HAP-1 (cell line): ENCODE measurements at regions not wholly inside any gene's neighbourhood (a gene's known extent, or its start where the extent isn't known, plus 50 kb on each side); places are given as distances from the start of the nearest gene placed in this dataset.
A peak's percentile ranks its signal among the peaks of the same experiment; 100 is the strongest.
"Not testable (repeated sequence)": the region's sequence is repeated elsewhere in the genome, so short reads cannot be mapped to it uniquely, and the experiment has no call there.

Experiments used
- DNase-seq, 2 experiments: peaks; one replicate each; pipeline ENCODE4 v3.0.0-alpha.2; 2016 to 2020; ENCODE audit warnings: low spot score in 2 of 2
- H3K27me3 ChIP-seq: fragments of 250-450 bp; sonication (Bioruptor Pico); 2 replicates; pipeline ENCODE4 v1.5.1; 2020; ENCODE audit warnings: low read depth, mild to moderate bottlenecking, moderate library complexity
- H3K36me3 ChIP-seq: fragments of 250-450 bp; sonication (Bioruptor Pico); replicated peaks from 2 replicates; pipeline ENCODE4 v1.5.1; 2020; ENCODE audit warnings: mild to moderate bottlenecking
- H3K4me1 ChIP-seq: fragments of 250-450 bp; sonication (Bioruptor Pico); 2 replicates; pipeline ENCODE4 v1.5.1; 2020; ENCODE audit warnings: mild to moderate bottlenecking
- H3K4me3 ChIP-seq: fragments of 250-450 bp; sonication (Bioruptor Pico); 2 replicates; pipeline ENCODE4 v1.5.1; 2020; ENCODE audit warnings: mild to moderate bottlenecking, moderate library complexity
- H3K9me3 ChIP-seq: fragments of 250-450 bp; sonication (Bioruptor Pico); 2 replicates; pipeline ENCODE4 v1.5.1; 2020; ENCODE audit warnings: mild to moderate bottlenecking, moderate library complexity
- in situ Hi-C: fragments of 300-500 bp; cut with MboI; formaldehyde crosslinking; loops from 3 replicates; pipeline ENCODE4 v1.14.3; 2020; ENCODE audit warnings: low sequenced_read_pairs, inconsistent platforms, mixed read lengths

- H3K4me3 ChIP-seq: no peak overlapping the region
- H3K4me1 ChIP-seq: no peaks in the 10 kb centered on the region
- H3K36me3 ChIP-seq: no peaks in the 10 kb centered on the region
- DNase-seq: no peak
- H3K9me3 ChIP-seq: no peaks in the 10 kb centered on the region
- in situ Hi-C loops: no loop called here
- no peaks in the 10 kb centered on the region for H3K27me3 ChIP-seq
Observed at GRCh38 chr10:108601851-108602250, 1321.5 kb downstream of the XPNPEP1 start.

- H3K4me3 ChIP-seq, H3K9me3 ChIP-seq, H3K36me3 ChIP-seq, in situ Hi-C loops, H3K4me1 ChIP-seq, H3K27me3 ChIP-seq, DNase-seq: not testable (repeated sequence)
Observed at GRCh38 chr10:108600511-108600910, 1322.8 kb downstream of the XPNPEP1 start.

GRCh38 chr10:108599317-108599716, 1324.0 kb downstream of the XPNPEP1 start:
- in situ Hi-C loops, H3K27me3 ChIP-seq, H3K9me3 ChIP-seq, DNase-seq, H3K4me1 ChIP-seq, H3K36me3 ChIP-seq, H3K4me3 ChIP-seq: not testable (repeated sequence)

GRCh38 chr10:108598831-108599230, 1324.5 kb downstream of the XPNPEP1 start:
- no peak for DNase-seq
- Histone ChIP-seq H3K4me1 (no peaks in the 10 kb centered on the region), H3K27me3 (no peaks in the 10 kb centered on the region), H3K9me3 (no peaks in the 10 kb centered on the region), H3K4me3 (no peak overlapping the region), H3K36me3 (no peaks in the 10 kb centered on the region)
- in situ Hi-C loops: no loop called here

- Histone ChIP-seq H3K4me1 (no peaks in the 10 kb centered on the region), H3K27me3 (no peaks in the 10 kb centered on the region), H3K4me3 (no peak overlapping the region), H3K9me3 (no peaks in the 10 kb centered on the region), H3K36me3 (no peaks in the 10 kb centered on the region)
- DNase-seq: peak in 1 of 2 experiments; percentile 6
- in situ Hi-C loops: no loop called here
Observed at GRCh38 chr10:108598320-108598695, 1325.0 kb downstream of the XPNPEP1 start.

- DNase-seq: no peak
- in situ Hi-C loops: no loop called here
Observed at GRCh38 chr10:108597657-108598319, 1325.5 kb downstream of the XPNPEP1 start.

GRCh38 chr10:108597031-108597430, 1326.3 kb downstream of the XPNPEP1 start:
- Histone ChIP-seq H3K36me3 (no peaks in the 10 kb centered on the region), H3K9me3 (no peaks in the 10 kb centered on the region), H3K27me3 (no peaks in the 10 kb centered on the region), H3K4me1 (no peaks in the 10 kb centered on the region), H3K4me3 (no peak overlapping the region)
- in situ Hi-C loops: no loop called here
- DNase-seq: no peak

More at GRCh38 chr10:108597657-108598319, 1325.5 kb downstream of the XPNPEP1 start:
- Histone ChIP-seq H3K9me3 (no peaks in the 10 kb centered on the region), H3K4me3 (no peak overlapping the region), H3K4me1 (no peaks in the 10 kb centered on the region), H3K27me3 (no peaks in the 10 kb centered on the region), H3K36me3 (no peaks in the 10 kb centered on the region)

- no peaks in the 10 kb centered on the region for H3K27me3 ChIP-seq
- no peak overlapping the region for H3K4me3 ChIP-seq
- in situ Hi-C loops: no loop called here
- no peaks in the 10 kb centered on the region; the same call in 1 of the 2 replicates for H3K36me3 ChIP-seq
- H3K4me1 ChIP-seq: no peaks in the 10 kb centered on the region
- H3K9me3 ChIP-seq: no peaks in the 10 kb centered on the region
- DNase-seq: no peak
Observed at GRCh38 chr10:108592956-108593355, 1330.4 kb downstream of the XPNPEP1 start.

- in situ Hi-C loops: no loop called here
- Histone ChIP-seq H3K9me3 (no peaks in the 10 kb centered on the region), H3K4me3 (no peak overlapping the region), H3K27me3 (no peaks in the 10 kb centered on the region), H3K36me3 (no peaks in the 10 kb centered on the region; the same call in 1 of the 2 replicates), H3K4me1 (no peaks in the 10 kb centered on the region)
- no peak for DNase-seq
Observed at GRCh38 chr10:108591417-108591816, 1331.9 kb downstream of the XPNPEP1 start.

GRCh38 chr10:108586424-108586823, 1336.9 kb downstream of the XPNPEP1 start:
- no peaks in the 10 kb centered on the region for H3K4me1 ChIP-seq
- no peaks in the 10 kb centered on the region for H3K9me3 ChIP-seq
- H3K4me3 ChIP-seq: no peak overlapping the region
- no peaks in the 10 kb centered on the region for H3K27me3 ChIP-seq
- no peaks in the 10 kb centered on the region; the same call in 1 of the 2 replicates for H3K36me3 ChIP-seq
- DNase-seq: no peak
- in situ Hi-C loops: no loop called here

GRCh38 chr10:108583877-108584276, 1339.4 kb downstream of the XPNPEP1 start:
- in situ Hi-C loops: no loop called here
- no peaks in the 10 kb centered on the region for H3K36me3 ChIP-seq
- no peaks in the 10 kb centered on the region for H3K4me1 ChIP-seq
- H3K27me3 ChIP-seq: no peaks in the 10 kb centered on the region
- DNase-seq: no peak
- H3K9me3 ChIP-seq: no peaks in the 10 kb centered on the region
- H3K4me3 ChIP-seq: no peak overlapping the region

- Histone ChIP-seq H3K27me3 (no peaks in the 10 kb centered on the region), H3K9me3 (no peaks in the 10 kb centered on the region), H3K4me3 (no peak overlapping the region), H3K36me3 (no peaks in the 10 kb centered on the region), H3K4me1 (no peaks in the 10 kb centered on the region)
- no peak for DNase-seq
- in situ Hi-C loops: no loop called here
Observed at GRCh38 chr10:108582888-108583287, 1340.4 kb downstream of the XPNPEP1 start.

GRCh38 chr10:108582387-108582786, 1340.9 kb downstream of the XPNPEP1 start:
- no peak overlapping the region for H3K4me3 ChIP-seq
- no peaks in the 10 kb centered on the region for H3K27me3 ChIP-seq
- H3K36me3 ChIP-seq: no peaks in the 10 kb centered on the region
- H3K9me3 ChIP-seq: no peaks in the 10 kb centered on the region
- in situ Hi-C loops: no loop called here
- H3K4me1 ChIP-seq: no peaks in the 10 kb centered on the region
- DNase-seq: no peak

GRCh38 chr10:108578258-108578657, 1345.1 kb downstream of the XPNPEP1 start:
- H3K4me3 ChIP-seq: no peak overlapping the region
- no peak for DNase-seq
- in situ Hi-C loops: no loop called here
- no peaks in the 10 kb centered on the region for H3K36me3 ChIP-seq
- no peaks in the 10 kb centered on the region for H3K27me3 ChIP-seq
- H3K9me3 ChIP-seq: no peaks in the 10 kb centered on the region
- no peaks in the 10 kb centered on the region for H3K4me1 ChIP-seq

- no peaks in the 10 kb centered on the region for H3K9me3 ChIP-seq
- in situ Hi-C loops: no loop called here
- H3K4me1 ChIP-seq: no peaks in the 10 kb centered on the region
- no peak overlapping the region for H3K4me3 ChIP-seq
- DNase-seq: no peak
- no peaks in the 10 kb centered on the region for H3K36me3 ChIP-seq
- no peaks in the 10 kb centered on the region for H3K27me3 ChIP-seq
Observed at GRCh38 chr10:108574233-108574632, 1349.1 kb downstream of the XPNPEP1 start.
